GM18520 (cell line): ENCODE measurements at regions not wholly inside any gene's neighbourhood (a gene's known extent, or its start where the extent isn't known, plus 50 kb on each side); places are given as distances from the start of the nearest gene placed in this dataset.

Source experiments
- ATAC-seq: cut with Tn5 transposase; IDR thresholded peaks from one replicate; pipeline ENCODE4 v1.9.1; 2021; ENCODE audit not compliant: unreplicated experiment

- ATAC-seq = no peak
Measured at GRCh38 chrX:22392133-22392948, 119.6 kb downstream of the CBLL2 start.

DNA sequence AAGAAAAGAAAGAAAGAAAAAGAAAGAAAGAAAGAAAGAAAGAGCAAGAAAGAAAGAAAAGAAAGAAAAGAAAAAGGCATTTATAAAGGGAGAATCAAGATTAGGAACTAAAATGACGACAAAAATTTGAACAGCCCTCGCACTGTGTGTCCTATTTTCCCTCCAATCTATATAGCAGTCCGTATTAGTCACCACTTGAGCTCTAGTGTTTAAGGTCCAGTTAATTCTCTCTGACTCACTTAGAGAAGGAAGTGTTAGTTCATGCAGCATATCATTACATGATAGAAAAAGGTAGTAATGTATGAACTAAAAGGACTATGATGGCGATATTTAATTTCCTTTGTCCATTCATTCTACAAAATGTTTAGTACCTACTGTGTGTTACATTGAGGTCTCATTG is 122.7 kb downstream of the CBLL2 start:
- no peak for ATAC-seq

GRCh38 chrX:22396408-22396807 is 123.7 kb downstream of the CBLL2 start:
- no peak for ATAC-seq

GRCh38 chrX:22397566-22397965 is 124.9 kb downstream of the CBLL2 start:
- no peak for ATAC-seq

- ATAC-seq = no peak
Measured at GRCh38 chrX:22399437-22400192, 126.9 kb downstream of the CBLL2 start.

GRCh38 chrX:22404297-22404696 is 131.6 kb downstream of the CBLL2 start:
- ATAC-seq = no peak

DNA sequence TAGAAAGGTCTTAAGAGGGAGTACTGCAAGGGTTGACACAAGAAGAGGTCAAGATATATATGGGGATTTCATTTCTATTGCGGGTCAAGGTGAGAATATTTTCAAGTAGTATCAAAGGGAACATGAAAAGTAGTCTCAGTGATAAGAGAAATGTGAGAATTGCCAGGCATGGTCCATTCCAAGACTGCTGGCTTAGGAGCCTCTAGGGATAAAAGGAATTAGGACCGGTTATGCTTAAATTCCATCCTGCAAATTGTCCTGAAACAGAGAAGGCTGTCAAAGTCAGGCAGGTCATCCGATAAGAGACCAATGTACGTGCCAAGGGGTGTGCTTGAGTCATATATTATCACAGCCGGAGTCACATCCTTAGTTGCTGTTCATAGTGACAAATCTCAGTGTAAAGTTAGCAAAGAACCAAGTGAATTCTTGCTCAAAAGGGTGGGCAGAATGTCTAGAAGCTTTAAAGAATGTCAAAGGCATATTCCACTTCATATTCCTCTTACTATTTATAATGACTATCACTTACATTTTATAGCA is 133.6 kb downstream of the CBLL2 start:
- ATAC-seq = no peak

- no peak for ATAC-seq
Measured at GRCh38 chrX:22409418-22409817, 136.7 kb downstream of the CBLL2 start.

- no peak for ATAC-seq
Measured at GRCh38 chrX:22424122-22424915, 151.6 kb downstream of the CBLL2 start.

- no peak for ATAC-seq
Measured at GRCh38 chrX:22424919-22425318, 152.2 kb downstream of the CBLL2 start.

GRCh38 chrX:22429704-22430103 is 157.0 kb downstream of the CBLL2 start:
- no peak for ATAC-seq

- ATAC-seq = no peak
Measured at GRCh38 chrX:22430701-22431100, 158.0 kb downstream of the CBLL2 start.

DNA sequence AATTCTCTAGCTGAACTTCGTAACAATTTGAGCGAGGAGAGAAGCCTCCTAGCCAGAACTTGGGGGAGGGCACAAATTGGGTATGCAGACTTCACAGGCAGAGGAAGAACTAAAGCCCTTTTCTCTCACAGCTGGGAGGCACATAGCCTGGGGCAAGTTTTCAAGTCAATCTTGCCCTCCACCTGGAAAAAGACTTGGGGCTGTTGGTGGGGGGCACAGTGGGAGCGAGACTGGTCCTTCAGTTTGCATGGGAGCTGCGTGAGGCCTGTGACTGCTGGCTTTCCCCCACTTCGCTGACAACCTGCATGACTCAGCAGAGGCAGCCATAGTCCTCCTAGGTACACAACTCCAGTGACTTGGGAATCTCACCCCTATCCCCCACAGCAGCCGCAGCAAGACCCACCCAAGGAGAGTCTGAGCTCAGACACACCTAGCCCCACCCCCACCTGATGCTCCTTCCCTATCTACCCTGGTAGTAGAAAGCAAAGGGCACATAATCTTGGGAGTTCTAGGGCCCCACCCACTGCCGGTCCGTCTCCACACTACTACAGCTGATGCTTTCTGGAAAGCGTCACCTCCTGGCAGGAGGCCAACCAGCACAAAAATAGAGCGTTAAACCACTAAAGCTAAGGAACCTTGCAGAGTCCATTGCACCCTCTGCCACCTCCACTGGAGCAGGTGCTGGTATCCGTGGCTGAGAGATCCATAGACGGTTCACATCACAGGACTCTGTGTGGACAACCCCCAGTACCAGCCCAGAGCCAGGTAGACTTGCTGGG is 160.8 kb downstream of the CBLL2 start:
- ATAC-seq = no peak

DNA sequence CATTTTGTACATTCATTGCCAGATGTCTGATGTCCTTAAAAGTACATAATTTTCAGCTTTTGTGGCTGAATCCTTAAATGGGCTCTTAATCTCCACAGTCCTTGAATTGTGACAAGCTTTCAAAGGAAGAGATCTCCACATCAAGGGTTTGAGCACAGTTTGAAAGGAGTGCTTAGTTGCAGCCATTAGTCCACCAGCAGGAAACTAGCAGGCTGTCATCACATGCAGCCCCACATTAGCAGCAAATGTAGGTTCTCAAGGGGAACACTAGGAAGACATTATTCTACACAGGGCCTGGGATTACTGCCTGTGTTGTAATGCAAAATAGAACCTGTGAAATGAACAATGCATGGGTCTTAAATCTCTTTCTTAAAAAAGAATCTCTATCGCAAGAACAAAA is 173.2 kb downstream of the CBLL2 start:
- ATAC-seq = no peak

DNA sequence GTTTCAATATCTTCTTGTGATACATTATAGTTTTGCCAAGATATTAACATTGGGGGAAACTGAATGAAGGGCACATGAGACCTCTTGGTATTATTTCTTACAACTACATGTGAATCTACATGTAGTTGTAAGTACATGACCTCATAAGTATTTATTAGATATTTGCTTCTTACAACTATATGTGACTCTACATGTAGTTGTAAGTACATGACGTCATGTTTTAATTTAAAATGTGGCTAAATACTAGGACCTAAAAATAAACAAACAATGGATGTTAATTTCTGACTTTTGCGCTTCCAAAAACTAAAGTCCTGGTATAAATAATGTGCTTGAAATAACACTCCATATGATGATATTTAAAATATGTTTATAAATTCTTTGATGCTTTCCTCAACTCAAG is 190.2 kb downstream of the CBLL2 start:
- no peak for ATAC-seq

DNA sequence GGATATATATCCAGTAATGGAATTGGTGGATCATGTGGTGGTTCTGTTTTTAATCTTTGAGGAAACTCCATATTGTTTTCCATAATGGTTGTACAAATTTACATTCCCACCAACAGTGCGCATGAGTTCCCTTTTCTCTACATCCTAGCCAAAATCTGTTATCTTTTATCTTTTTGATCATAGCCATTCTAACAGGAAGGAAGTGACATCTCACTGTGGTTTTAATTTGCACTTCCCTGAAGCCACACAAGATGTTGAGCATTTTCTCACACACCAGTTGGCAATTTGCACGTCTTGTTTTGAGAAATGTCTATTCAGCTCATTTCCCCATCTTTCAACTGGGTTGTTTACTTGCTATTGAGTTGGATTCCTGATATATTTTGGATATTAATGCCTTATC is 194.9 kb downstream of the CBLL2 start:
- ATAC-seq = no peak

- no peak for ATAC-seq
Measured at GRCh38 chrX:22481436-22481835, 208.7 kb downstream of the CBLL2 start.

- ATAC-seq = no peak
Measured at GRCh38 chrX:22486296-22486695, 213.6 kb downstream of the CBLL2 start.

- no peak for ATAC-seq
Measured at GRCh38 chrX:22516893-22517292, 244.2 kb downstream of the CBLL2 start.

DNA sequence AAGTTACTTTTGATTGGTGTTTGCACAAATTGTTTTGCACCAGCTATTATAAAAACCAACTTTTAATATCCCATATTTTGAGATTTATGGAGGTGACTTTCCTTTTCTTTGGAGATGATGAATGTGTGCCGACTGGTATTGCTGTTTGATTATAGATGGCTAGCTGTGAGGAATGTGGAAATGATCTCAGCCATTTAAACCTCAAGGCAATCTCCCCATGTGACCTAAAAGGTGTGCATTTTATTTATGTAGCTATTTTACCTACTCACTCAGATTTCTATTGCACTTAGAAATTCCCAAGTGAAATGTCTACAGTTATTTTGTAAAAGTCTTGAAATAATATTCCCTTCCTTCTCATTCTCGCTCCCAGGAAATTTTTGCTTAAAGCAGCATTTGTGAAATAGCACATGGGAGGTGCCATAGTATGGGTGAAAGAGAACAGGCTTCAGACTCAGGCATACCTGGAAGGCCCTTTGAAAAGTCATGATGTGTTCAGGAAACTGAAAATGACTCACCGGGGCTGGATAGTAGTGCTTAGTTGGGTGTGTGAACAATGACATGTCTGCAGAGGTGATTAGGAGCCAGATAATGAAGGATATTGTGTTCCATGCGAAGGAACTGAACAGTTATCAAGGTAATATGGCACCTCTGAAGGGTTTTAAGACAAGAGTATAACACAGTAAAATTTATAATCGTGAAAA is 247.6 kb downstream of the CBLL2 start:
- ATAC-seq = no peak
